GM18502 (cell line): ENCODE measurements at regions not wholly inside any gene's neighbourhood (a gene's known extent, or its start where the extent isn't known, plus 50 kb on each side); places are given as distances from the start of the nearest gene placed in this dataset.

ENCODE experiments used
- ATAC-seq: cut with Tn5 transposase; IDR thresholded peaks from one replicate; pipeline ENCODE4 v1.9.1; 2021; ENCODE audit warnings: mild to moderate bottlenecking; ENCODE audit not compliant: unreplicated experiment, poor library complexity

DNA sequence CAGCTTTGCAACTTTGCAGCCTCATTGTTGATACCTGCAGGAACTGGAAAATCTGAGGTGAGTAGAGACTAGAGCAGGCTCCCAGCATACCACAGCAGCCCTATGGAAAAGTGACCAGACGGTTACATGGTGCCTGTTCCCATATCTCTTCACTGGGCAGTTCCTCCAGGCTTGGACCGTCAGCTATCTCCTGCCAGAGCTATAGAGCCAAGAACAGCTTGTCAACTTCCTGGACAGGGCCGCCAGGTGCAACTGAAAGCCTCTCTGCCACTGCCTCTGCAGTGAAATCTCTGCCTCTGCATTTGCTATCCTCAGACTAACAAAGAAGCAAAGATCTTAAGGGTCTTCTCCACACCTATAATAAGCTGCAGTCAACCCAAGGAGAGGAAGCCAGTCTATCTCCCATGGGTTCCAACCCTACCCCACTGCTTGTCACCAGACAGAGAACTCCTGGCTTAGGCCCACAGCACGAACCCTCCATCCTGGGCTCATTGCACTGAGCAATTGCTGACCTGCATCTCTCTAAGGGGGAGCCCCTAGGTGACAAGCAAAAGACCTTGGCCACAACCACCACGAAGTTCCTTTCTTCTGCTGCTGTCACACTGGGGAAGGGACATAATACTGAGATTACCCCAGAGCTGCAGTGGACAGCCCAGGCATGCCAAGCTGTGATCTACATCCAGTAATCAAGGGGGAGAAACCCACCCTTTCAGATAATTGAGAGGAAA is 60.1 kb upstream of the KHDRBS2 start:
- no peak for ATAC-seq

DNA sequence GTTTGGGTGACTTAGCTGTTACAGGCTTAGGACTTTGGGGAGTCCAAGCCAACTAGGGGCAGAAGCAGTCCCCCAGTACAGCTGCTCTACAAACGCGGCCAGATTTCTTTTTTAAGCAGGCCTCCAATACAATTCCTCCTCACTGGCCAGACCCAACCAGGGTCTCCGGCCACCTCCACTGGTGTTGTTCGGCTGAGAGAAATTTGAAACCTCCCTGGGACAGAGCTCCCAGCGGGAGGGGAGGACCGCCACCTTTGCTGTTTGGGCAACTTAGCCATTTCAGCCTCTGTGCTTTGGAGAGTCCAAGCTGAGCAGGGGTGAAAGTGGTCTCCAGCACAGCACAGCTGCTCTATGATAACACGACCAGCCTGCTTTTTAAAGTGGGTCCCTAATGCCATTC is 59.4 kb upstream of the KHDRBS2 start:
- no peak for ATAC-seq

DNA sequence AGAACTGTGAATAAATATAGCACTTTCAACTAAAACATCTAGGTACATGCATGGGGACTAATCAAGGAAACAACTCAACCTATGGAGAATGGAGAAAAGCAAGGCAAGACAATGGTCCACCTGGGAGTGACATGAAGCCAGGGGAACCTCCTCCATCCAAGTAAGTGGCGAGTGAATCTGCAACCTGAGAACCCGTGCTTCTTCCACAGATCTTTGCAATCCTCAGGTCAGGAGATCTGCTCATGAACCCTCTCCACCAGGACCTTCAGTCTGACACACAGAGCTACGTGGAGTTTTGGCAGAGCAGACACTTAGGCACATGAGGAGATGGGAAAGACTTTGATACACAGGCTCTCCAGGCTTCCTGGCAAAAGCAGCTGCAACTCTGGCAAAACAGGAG is 58.8 kb upstream of the KHDRBS2 start:
- ATAC-seq: no peak

DNA sequence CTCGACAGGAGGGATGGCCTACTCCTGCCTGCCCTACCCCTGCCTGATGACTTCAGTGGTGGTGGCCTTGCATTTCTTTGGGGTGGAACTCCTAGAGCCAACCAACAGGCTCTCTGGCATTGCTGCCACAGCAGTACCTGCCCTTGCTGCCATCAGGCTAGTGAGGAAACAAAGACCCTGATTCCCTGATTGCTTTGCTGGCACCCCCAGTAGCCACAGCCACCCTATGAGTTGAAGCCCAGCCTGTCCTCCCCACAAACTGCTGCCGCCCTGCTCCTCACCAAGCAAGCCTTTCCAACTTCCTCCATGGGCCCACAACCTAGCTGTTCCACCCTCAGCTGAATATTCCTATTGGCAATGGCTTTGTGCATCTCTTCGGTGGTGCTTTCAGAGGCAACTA is 52.5 kb upstream of the KHDRBS2 start:
- ATAC-seq: no peak
